Right lobe of liver (tissue), 6 donors: ENCODE measurements at regions not wholly inside any gene's neighbourhood (a gene's known extent, or its start where the extent isn't known, plus 50 kb on each side); places are given as distances from the start of the nearest gene placed in this dataset.
"Not testable (repeated sequence)": the region's sequence is repeated elsewhere in the genome, so short reads cannot be mapped to it uniquely, and the experiment has no call there.

ENCODE experiments used
- ATAC-seq, 4 donors: fragments of 200-7000 bp; cut with Tn5 transposase; one replicate each; pipeline ENCODE4 v1.9.1; 2020; ENCODE audit warnings: mild to moderate bottlenecking in 4 of 4, moderate library complexity in 4 of 4
- DNase-seq, 3 donors: peaks; one replicate each; pipeline ENCODE4 v3.0.0-alpha.2; 2020
- H3K27ac ChIP-seq, 3 donors: fragments of 200-600 bp; one replicate each; pipeline ENCODE4 v1.8.0; 2022
- H3K27me3 ChIP-seq, 2 donors: fragments of 200-600 bp; one replicate each; pipeline ENCODE4 v1.8.0; 2022
- H3K36me3 ChIP-seq, 4 donors: fragments of 200-600 bp; sonication (generic) in 1 of 4; one replicate each; pipeline versions ENCODE4 v1.5.1 to v1.8.0; 2017 to 2022; ENCODE audit warnings: control low read depth in 1 of 4
- H3K4me1 ChIP-seq, 4 donors: fragments of 200-600 bp; sonication (generic) in 1 of 4; one replicate each; pipeline versions ENCODE4 v1.5.1 to v1.8.0; 2017 to 2022; ENCODE audit warnings: control low read depth in 1 of 4
- H3K4me3 ChIP-seq, 3 donors: fragments of 200-600 bp; one replicate each; pipeline ENCODE4 v1.8.0; 2022
- H3K9me3 ChIP-seq, 4 donors: fragments of 200-600 bp; sonication (generic) in 1 of 4; one replicate each; pipeline versions ENCODE4 v1.5.1 to v1.8.0; 2017 to 2022; ENCODE audit warnings: control low read depth in 1 of 4
- CTCF ChIP-seq, 4 donors: fragments of 200-600 bp in 3 of 4; fragments of 450-650 bp in 1 of 4; IDR thresholded peaks; one replicate each; pipeline versions ENCODE4 v1.5.1 to v1.8.0; 2016 to 2022; ENCODE audit warnings: antibody characterized with exemption in 4 of 4, mild to moderate bottlenecking in 2 of 4
- POLR2A ChIP-seq: fragments of 450-650 bp; IDR thresholded peaks from one replicate; pipeline ENCODE4 v1.6.1; 2017; ENCODE audit warnings: antibody characterized with exemption, mild to moderate bottlenecking
- WGBS: methylation state at CpG from one replicate; pipeline ENCODE4 v1.1.6; 2018; ENCODE audit warnings: low coverage, low lambda C conversion rate; ENCODE audit not compliant: insufficient coverage; ENCODE audit errors: missing lambda C conversion rate; 5-methylcytosine and 5-hydroxymethylcytosine counted together
- intact Hi-C, 2 donors: fragments of 100-400 bp; cut with DNase I; formaldehyde crosslinking; loops; one replicate each; pipeline versions ENCODE4 v1.11.2 to v1.14.1; 2022
- donor health status: DM: no; HTN: yes; CAD: no.
- donor health status: DM: no; HTN: no; CAD: no.
- donor health status: DM: no; HTN: no; CAD: no.
- donor health status: DM: no; HTN: yes; CAD: no.
- donor health status: DM: no; HTN: yes; CAD: no.

- no peaks in the 10 kb centered on the region for H3K27me3 ChIP-seq
- no peak for ATAC-seq
- H3K27ac ChIP-seq: no peak overlapping the region
- no peaks in the 10 kb centered on the region for H3K36me3 ChIP-seq
- H3K4me3 ChIP-seq: no peak overlapping the region
- no peaks in the 10 kb centered on the region for H3K9me3 ChIP-seq
- intact Hi-C loops: no loop called here
- no peak for DNase-seq
- H3K4me1 ChIP-seq: no peaks in the 10 kb centered on the region
- WGBS: 83% methylated on average over 1 of the region's 1 CpG
- TF ChIP-seq CTCF (IDR thresholded peaks at IDR 0.05) (no peak), POLR2A (no peak)
Observed at GRCh38 chr10:22071332-22071731, 67.8 kb upstream of the DNAJC1 start.

DNA sequence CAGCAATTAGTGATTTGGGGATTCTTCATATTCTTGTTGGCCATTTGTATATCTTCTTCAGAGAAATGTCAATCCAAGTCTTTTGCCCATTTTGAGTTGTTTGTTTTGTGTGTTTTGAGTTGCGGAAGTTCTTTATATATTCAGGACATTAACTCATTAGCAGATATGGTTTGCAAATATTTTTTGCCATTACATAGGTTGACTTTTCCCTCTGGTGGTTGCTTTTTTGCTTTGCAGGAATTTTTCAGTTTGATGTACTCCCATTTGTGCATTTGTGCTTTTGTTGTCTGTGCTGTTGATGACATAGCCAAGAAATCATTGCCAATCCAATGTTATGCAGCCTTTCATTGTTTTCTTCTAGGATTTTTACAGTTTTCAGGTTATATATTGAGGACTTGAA, 63.6 kb upstream of the DNAJC1 start:
- TF ChIP-seq POLR2A (no peak), CTCF (IDR thresholded peaks at IDR 0.05) (peak in 1 of 4 donors; percentile 5)
- no peaks in the 10 kb centered on the region for H3K36me3 ChIP-seq
- ATAC-seq (no peak), DNase-seq (no peak)
- intact Hi-C loops: no loop called here
- no peak overlapping the region for H3K4me3 ChIP-seq
- no peaks in the 10 kb centered on the region for H3K27me3 ChIP-seq
- no peak overlapping the region for H3K27ac ChIP-seq
- no peaks in the 10 kb centered on the region for H3K9me3 ChIP-seq
- H3K4me1 ChIP-seq: no peaks in the 10 kb centered on the region
- 100% methylated on average over 1 of the region's 1 CpG for WGBS

- intact Hi-C loops: not testable (repeated sequence)
- 29% methylated on average over 2 of the region's 6 CpGs for WGBS
Observed at GRCh38 chr10:22060984-22061383, 57.5 kb upstream of the DNAJC1 start.

GRCh38 chr10:22058201-22058600, 54.7 kb upstream of the DNAJC1 start:
- Histone ChIP-seq H3K4me1 (no peaks in the 10 kb centered on the region), H3K36me3 (no peaks in the 10 kb centered on the region), H3K27me3 (no peaks in the 10 kb centered on the region), H3K9me3 (no peaks in the 10 kb centered on the region), H3K4me3 (no peak overlapping the region), H3K27ac (no peak overlapping the region)
- TF ChIP-seq POLR2A (no peak), CTCF (IDR thresholded peaks at IDR 0.05) (no peak)
- 53% methylated on average over 2 of the region's 2 CpGs for whole genome bisulfite sequencing
- intact Hi-C loops: no loop called here
- ATAC-seq: no peak
- no peak for DNase-seq

More at GRCh38 chr10:22060984-22061383, 57.5 kb upstream of the DNAJC1 start:
- H3K4me3 ChIP-seq, DNase-seq, ATAC-seq, H3K36me3 ChIP-seq, H3K27ac ChIP-seq, H3K4me1 ChIP-seq, H3K27me3 ChIP-seq, H3K9me3 ChIP-seq: not testable (repeated sequence)

GRCh38 chr10:22054961-22055360, 51.4 kb upstream of the DNAJC1 start:
- intact Hi-C loops: no loop called here
- TF ChIP-seq CTCF (IDR thresholded peaks at IDR 0.05) (no peak), POLR2A (no peak)
- 39% methylated on average over 1 of the region's 1 CpG for WGBS
- H3K27ac ChIP-seq: no peak overlapping the region
- H3K36me3 ChIP-seq: no peaks in the 10 kb centered on the region
- no peak overlapping the region for H3K4me3 ChIP-seq
- DNase-seq (no peak), ATAC-seq (no peak)
- H3K4me1 ChIP-seq: no peaks in the 10 kb centered on the region
- no peaks in the 10 kb centered on the region for H3K9me3 ChIP-seq
- no peaks in the 10 kb centered on the region for H3K27me3 ChIP-seq
